ENCODE measurements at regions not wholly inside any gene's neighbourhood (a gene's known extent, or its start where the extent isn't known, plus 50 kb on each side); places are given as distances from the start of the nearest gene placed in this dataset.
A peak's percentile ranks its signal among the peaks of the same experiment; 100 is the strongest.

- DNase-seq (ENCODE audit: low read depth): no peak
Measured at GRCh38 chr15:47339800-47340570, 377.3 kb upstream of the SEMA6D start.

DNA sequence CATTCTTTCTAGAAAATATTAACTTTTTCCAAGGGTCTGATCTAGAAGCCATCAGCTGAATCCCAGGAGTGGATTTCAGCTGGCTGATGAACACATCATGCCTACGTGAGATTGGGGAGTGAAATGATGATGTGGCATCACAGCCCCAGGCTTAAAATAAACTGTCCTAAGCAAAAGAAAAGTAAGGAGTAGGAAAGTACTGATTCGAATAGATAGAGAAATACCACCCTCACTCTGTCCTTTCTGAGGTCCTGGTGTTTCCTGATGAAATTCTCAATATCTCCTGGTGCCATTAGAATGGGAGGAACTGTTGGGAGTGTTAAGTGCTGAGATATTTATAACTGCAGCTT is 376.8 kb upstream of the SEMA6D start:
- no peak for DNase-seq (ENCODE audit: low read depth)
- no peak overlapping the region for H3K4me3 ChIP-seq (ENCODE audit: low read depth, low read length)

More at GRCh38 chr15:47339800-47340570, 377.3 kb upstream of the SEMA6D start:
- no peak overlapping the region for H3K4me3 ChIP-seq (ENCODE audit: low read depth, low read length)

- no peak for DNase-seq (ENCODE audit: low read depth)
- no peak overlapping the region for H3K4me3 ChIP-seq (ENCODE audit: low read depth, low read length)
Measured at GRCh38 chr15:47349179-47349578, 368.1 kb upstream of the SEMA6D start.

DNA sequence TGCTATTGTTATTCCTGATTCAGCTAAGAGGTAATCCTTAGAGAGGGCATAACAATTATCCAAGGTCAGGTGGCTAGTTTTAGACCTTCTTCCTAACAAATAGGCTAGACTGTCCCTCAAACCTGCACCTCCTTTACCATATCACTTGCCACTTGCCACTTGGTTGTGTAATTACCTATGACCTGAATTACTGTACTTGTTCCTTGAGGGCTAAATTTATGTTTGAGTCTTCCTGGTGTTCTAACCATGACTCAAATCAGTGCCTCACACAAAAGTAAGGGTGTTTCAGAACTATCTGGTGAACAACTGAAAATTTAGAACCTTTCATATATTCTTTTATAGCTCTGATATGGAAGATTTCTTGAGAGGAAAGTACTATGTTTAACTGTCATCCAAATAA is 365.8 kb upstream of the SEMA6D start:
- no peak for DNase-seq (ENCODE audit: low read depth)
- H3K4me3 ChIP-seq (ENCODE audit: low read depth, low read length): no peak overlapping the region

DNA sequence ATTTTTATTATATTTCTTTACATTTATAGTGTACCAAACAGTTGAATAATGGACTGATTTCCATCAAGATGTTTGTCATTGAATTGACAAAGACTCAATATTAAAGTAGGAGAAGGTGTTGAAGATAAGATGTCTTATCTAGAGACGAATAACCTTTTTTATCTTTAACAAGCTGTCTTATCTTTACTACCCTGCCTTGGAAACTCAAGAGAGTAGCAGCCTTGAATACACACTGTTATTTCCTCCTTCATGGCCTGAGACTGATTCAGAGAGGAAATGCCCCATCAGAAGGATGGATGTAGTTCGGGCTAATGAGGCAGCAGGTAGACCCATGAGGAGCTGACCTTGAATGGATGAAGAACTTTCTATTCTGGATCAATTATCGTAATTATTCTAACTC is 365.1 kb upstream of the SEMA6D start:
- no peak overlapping the region for H3K4me3 ChIP-seq (ENCODE audit: low read depth, low read length)
- DNase-seq (ENCODE audit: low read depth): no peak

DNA sequence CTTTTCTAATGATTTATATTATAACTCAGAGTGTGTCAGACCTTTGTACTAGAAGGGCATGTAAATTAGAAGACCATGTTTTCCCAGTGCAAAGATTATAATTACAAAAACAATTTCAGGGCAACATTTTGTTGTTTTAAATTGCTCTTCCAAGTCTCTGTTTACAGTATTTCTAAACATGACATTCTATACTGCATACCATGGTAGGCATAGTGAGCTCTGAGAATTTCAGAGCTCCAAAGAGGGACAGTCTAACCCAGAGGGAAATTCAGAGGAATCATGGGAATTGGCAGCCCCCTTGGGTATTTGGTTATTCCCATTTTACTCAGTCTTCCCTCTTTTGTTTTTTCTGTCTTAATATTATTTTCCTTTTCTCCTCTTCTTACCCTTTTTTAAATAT is 361.5 kb upstream of the SEMA6D start:
- no peak overlapping the region for H3K4me3 ChIP-seq (ENCODE audit: low read depth, low read length)
- no peak for DNase-seq (ENCODE audit: low read depth)

- H3K4me3 ChIP-seq (ENCODE audit: low read depth, low read length): no peak overlapping the region
- no peak for DNase-seq (ENCODE audit: low read depth)
Measured at GRCh38 chr15:47356297-47356696, 361.0 kb upstream of the SEMA6D start.

DNA sequence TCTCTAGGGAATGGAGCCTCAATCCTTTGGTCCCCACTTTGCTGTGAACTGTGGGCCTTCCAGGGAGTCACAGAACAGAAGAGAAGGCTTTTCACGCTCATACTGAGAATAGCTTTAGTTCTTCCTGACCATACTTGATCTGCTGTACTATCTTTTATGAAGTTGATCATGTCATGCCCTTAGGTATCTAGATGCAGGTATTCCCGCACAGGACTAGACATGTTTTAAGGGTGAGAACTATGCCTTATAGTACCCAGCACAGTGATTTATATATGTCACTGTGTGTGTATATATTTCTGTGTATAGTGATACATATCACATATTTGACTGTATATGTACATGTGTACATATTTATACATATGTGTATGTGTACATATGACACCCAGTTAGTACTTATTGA is 358.4 kb upstream of the SEMA6D start:
- H3K4me3 ChIP-seq (ENCODE audit: low read depth, low read length): no peak overlapping the region
- DNase-seq (ENCODE audit: low read depth): no peak

- no peak overlapping the region for H3K4me3 ChIP-seq (ENCODE audit: low read depth, low read length)
- peak; percentile 7 for DNase-seq (ENCODE audit: low read depth)
Measured at GRCh38 chr15:47360305-47360704, 357.0 kb upstream of the SEMA6D start.

DNA sequence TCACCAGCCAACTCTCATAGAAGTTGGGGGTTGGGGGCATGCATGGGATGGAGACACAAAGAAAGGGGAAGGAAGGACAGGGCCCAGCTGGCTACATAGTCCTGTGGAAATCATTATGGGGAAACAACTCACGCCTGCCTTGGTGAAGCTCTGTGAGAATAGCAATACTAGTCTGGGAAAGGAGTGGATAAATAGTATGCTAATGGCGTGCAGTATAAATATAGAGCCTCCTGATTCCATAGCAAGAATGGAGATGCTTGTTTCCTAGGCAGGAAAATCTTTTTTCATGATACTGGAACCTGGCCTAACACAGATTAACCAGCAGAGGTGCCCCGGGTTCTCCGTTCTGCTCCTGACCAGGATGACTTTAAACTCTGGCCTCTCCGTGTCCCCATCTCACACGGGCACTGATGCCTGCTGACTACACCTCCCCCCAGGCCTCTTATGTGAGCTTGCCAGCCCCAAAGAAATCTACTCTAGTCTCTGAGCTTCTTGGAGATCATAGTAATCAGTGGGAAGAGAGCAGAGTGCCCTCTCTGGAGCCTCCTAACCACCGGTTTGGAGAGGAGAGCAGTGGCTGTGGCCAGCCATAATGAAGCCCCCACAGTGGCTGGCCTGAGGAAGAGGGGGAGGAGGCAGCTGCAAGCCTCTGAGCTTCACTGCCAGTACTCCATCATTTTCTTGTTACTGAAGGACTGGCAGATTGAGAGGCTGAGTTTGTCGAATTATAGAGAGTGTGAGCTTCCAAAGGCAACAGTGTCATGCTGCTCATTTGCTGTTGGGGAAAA is 355.0 kb upstream of the SEMA6D start:
- DNase-seq (ENCODE audit: low read depth): no peak
- no peak overlapping the region for H3K4me3 ChIP-seq (ENCODE audit: low read depth, low read length)

- H3K4me3 ChIP-seq (ENCODE audit: low read depth, low read length): no peak overlapping the region
- DNase-seq (ENCODE audit: low read depth): no peak
Measured at GRCh38 chr15:47363653-47364052, 353.7 kb upstream of the SEMA6D start.

DNA sequence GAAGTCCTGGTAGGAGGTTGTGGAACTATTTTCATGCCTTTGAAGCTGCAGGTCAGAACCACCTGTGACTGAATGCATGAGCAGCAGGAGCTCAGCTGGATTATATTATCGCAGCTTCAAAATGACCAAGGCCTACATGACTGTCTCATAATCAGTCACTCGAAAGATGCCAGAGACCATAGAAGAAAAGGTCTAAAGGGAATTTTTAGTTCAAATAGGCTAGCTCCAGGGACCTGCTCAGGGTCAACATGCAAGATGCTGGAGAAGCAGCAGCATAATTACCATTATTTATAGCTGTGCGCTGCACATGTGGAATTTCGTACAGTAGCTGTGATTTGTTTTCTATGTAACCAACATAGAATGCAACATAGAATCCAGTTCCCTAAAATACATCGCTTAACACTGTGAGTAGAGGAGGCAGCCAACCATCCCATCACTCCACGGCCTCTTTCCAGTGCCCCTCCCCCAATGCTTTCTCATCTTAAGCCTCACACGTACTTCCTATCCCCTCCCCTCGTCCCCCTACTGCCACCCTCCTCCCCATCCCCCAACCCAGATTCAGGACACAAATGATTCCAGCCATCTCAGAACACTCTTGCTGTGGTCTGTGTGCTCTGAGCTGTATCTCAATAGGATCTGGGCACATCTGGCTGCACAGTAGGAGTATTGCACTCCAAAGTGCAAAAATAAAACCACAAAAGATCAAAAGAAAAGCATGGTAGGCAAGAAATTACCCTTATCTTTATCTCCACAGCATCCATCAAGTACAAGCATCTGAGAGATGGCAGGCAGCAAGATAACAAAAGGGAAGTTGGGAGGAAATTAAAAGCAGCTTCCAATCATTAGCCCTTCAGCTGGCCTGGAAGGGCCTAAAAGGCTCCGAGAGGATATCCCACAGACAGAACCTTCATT is 352.8 kb upstream of the SEMA6D start:
- no peak overlapping the region for H3K4me3 ChIP-seq (ENCODE audit: low read depth, low read length)

DNA sequence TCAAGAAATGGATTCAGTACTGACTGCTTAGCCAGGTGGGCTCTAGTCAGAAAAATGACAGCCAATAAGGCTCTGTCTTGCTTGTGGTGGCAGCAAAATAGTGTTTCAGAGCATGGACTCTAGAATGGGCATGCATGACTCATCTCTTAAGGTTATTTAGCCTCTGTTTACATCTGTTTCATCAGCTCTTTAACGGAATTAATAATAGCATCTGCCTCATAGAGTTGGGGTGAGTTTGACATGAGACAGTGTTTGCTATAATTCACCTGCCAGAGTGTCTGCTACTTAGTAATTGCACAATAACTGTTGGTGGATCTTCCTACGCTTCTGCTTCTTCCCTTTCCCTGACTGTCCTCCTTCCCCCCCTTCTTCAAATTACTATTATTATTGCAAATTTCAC is 350.4 kb upstream of the SEMA6D start:
- no peak overlapping the region for H3K4me3 ChIP-seq (ENCODE audit: low read depth, low read length)
- DNase-seq (ENCODE audit: low read depth): no peak

More for the DNA sequence above, 352.8 kb upstream of the SEMA6D start:
- no peak for DNase-seq (ENCODE audit: low read depth)

GRCh38 chr15:47367726-47368390 is 349.4 kb upstream of the SEMA6D start:
- no peak overlapping the region for H3K4me3 ChIP-seq (ENCODE audit: low read depth, low read length)
- no peak for DNase-seq (ENCODE audit: low read depth)

DNA sequence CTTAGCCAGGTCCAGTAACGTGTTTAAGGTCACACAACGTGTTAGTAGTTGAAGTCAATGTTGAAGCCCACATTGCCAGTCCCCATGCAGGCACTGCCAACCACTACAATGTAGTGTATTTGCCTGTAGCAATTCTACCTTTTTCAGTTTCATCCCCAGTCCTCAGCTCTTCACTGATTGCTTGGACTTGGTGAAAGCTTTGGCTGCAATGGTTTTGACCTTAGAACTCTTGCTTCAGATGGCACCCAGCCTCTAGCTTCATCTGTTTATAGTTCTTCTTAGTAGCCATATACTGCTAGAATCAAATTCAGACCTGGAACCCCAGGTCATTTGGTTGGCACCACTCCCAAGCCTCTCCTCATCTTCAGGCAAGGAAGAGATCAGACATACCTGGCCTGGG is 345.4 kb upstream of the SEMA6D start:
- no peak for DNase-seq (ENCODE audit: low read depth)
- H3K4me3 ChIP-seq (ENCODE audit: low read depth, low read length): no peak overlapping the region

DNA sequence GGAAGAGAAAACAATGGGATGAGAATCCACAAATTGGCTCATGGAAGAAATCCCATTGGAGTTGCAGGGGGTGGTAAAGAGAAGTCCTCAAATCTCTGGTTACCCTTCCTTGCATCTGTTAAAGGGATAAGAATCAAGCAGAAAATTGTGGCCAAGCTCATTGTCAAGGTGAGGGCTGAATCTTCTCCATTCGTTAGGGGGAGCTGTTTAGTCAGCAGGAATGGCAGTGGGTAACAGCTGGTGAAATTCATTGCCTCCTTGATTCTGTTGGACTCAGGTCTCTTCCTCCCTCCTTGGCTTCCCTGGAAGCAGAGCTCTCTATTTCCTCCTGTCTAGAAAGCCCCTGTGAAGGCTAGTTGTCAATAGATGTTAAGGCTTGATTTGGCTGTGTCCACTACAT is 343.1 kb upstream of the SEMA6D start:
- no peak overlapping the region for H3K4me3 ChIP-seq (ENCODE audit: low read depth, low read length)
- no peak for DNase-seq (ENCODE audit: low read depth)

DNA sequence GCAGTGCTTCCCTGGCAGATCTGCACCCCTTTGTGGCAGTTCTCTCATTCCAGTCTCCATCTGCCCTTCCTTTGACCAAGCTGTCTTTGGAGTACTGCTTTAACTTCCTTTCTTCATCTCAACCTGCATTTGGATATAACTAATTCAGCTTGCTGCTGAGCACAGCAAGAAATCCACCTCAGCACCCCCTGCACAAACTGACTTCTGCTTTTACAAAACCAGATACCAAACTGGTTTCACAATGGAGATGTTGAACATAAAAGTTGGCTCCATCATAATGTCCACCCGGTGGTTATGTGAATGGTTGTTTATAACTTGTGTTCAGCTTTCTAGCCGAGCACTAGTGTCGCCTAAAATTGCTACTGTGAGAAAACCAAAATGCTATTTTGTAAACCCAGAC is 341.1 kb upstream of the SEMA6D start:
- H3K4me3 ChIP-seq (ENCODE audit: low read depth, low read length): no peak overlapping the region
- DNase-seq (ENCODE audit: low read depth): no peak

- H3K4me3 ChIP-seq (ENCODE audit: low read depth, low read length): no peak overlapping the region
- no peak for DNase-seq (ENCODE audit: low read depth)
Measured at GRCh38 chr15:47377465-47377864, 339.8 kb upstream of the SEMA6D start.

- DNase-seq (ENCODE audit: low read depth): no peak
Measured at GRCh38 chr15:47378527-47378926, 338.8 kb upstream of the SEMA6D start.

DNA sequence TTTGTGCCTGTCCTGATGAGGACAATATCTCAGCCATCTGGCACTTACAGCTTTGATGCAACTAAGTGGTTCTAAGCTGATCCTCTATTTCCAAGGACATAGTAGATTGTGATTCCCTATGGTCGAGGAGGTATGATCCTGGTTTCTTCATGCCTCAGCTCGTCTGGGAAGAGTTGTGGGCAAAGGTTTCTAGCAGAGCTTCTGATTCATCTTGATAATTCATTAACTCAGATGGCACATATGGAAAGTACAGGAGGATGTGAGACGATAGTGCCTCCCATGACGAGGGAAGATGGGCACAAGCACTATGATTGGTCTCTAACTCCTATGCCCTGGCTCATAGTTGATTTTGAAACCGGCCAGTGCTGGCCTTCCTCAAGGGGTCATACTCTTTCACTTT is 334.2 kb upstream of the SEMA6D start:
- no peak for DNase-seq (ENCODE audit: low read depth)
- H3K4me3 ChIP-seq (ENCODE audit: low read depth, low read length): no peak overlapping the region

More at GRCh38 chr15:47378527-47378926, 338.8 kb upstream of the SEMA6D start:
- no peak overlapping the region for H3K4me3 ChIP-seq (ENCODE audit: low read depth, low read length)

All from skeletal muscle cell (primary cell).